GM21825 (cell line): ENCODE measurements at regions not wholly inside any gene's neighbourhood (a gene's known extent, or its start where the extent isn't known, plus 50 kb on each side); places are given as distances from the start of the nearest gene placed in this dataset.
"Not testable (repeated sequence)": the region's sequence is repeated elsewhere in the genome, so short reads cannot be mapped to it uniquely, and the experiment has no call there.

Experiments used
- ATAC-seq: cut with Tn5 transposase; IDR thresholded peaks from one replicate; pipeline ENCODE4 v1.9.1; 2021; ENCODE audit warnings: mild to moderate bottlenecking, moderate library complexity; ENCODE audit not compliant: unreplicated experiment

- ATAC-seq: no peak
Measured at GRCh38 chr4:81617545-81617944, 145.8 kb upstream of the RASGEF1B start.

GRCh38 chr4:81611221-81611620, 139.5 kb upstream of the RASGEF1B start:
- no peak for ATAC-seq

- no peak for ATAC-seq
Measured at GRCh38 chr4:81609844-81610243, 138.1 kb upstream of the RASGEF1B start.

GRCh38 chr4:81607950-81608349, 136.2 kb upstream of the RASGEF1B start:
- no peak for ATAC-seq

GRCh38 chr4:81606801-81607501, 135.2 kb upstream of the RASGEF1B start:
- no peak for ATAC-seq

GRCh38 chr4:81606166-81606565, 134.5 kb upstream of the RASGEF1B start:
- no peak for ATAC-seq

- ATAC-seq: no peak
Measured at GRCh38 chr4:81605271-81605670, 133.6 kb upstream of the RASGEF1B start.

GRCh38 chr4:81604683-81605218, 133.0 kb upstream of the RASGEF1B start:
- ATAC-seq: no peak

- ATAC-seq: no peak
Measured at GRCh38 chr4:81602854-81603253, 131.1 kb upstream of the RASGEF1B start.

GRCh38 chr4:81601358-81601694, 129.6 kb upstream of the RASGEF1B start:
- ATAC-seq: no peak

- no peak for ATAC-seq
Measured at GRCh38 chr4:81600520-81601357, 129.0 kb upstream of the RASGEF1B start.

GRCh38 chr4:81599742-81600380, 128.2 kb upstream of the RASGEF1B start:
- no peak for ATAC-seq

GRCh38 chr4:81595798-81596610, 124.3 kb upstream of the RASGEF1B start:
- ATAC-seq: no peak

- no peak for ATAC-seq
Measured at GRCh38 chr4:81595287-81595686, 123.6 kb upstream of the RASGEF1B start.

GRCh38 chr4:81594490-81595159, 122.9 kb upstream of the RASGEF1B start:
- no peak for ATAC-seq

GRCh38 chr4:81592701-81593100, 121.0 kb upstream of the RASGEF1B start:
- ATAC-seq: no peak

- ATAC-seq: no peak
Measured at GRCh38 chr4:81590596-81590995, 118.9 kb upstream of the RASGEF1B start.

- ATAC-seq: no peak
Measured at GRCh38 chr4:81589262-81589661, 117.6 kb upstream of the RASGEF1B start.

- ATAC-seq: no peak
Measured at GRCh38 chr4:81586706-81587105, 115.0 kb upstream of the RASGEF1B start.

GRCh38 chr4:81580994-81581374, 109.3 kb upstream of the RASGEF1B start:
- not testable (repeated sequence) for ATAC-seq
